C4-2B (cell line): ENCODE measurements at regions not wholly inside any gene's neighbourhood (a gene's known extent, or its start where the extent isn't known, plus 50 kb on each side); places are given as distances from the start of the nearest gene placed in this dataset.

Experiments
- H3K27ac ChIP-seq: fragments of 450-650 bp; 2 replicates; pipeline ENCODE4 v1.5.1; 2017
- ZFX ChIP-seq: fragments of 450-650 bp; IDR thresholded peaks from 2 replicates; pipeline ENCODE4 v1.6.1; 2017
- TF ChIP-seq, protein P1 (sequence below): fragments of 450-650 bp; conservative IDR thresholded peaks from 2 replicates; pipeline ENCODE4 v1.5.1; 2017; ENCODE audit warnings: mild to moderate bottlenecking

GRCh38 chr6:103707596-103708325 is 1152.0 kb downstream of the HACE1 start:
- no peak overlapping the region for H3K27ac ChIP-seq
- TF ChIP-seq, protein P1, sequence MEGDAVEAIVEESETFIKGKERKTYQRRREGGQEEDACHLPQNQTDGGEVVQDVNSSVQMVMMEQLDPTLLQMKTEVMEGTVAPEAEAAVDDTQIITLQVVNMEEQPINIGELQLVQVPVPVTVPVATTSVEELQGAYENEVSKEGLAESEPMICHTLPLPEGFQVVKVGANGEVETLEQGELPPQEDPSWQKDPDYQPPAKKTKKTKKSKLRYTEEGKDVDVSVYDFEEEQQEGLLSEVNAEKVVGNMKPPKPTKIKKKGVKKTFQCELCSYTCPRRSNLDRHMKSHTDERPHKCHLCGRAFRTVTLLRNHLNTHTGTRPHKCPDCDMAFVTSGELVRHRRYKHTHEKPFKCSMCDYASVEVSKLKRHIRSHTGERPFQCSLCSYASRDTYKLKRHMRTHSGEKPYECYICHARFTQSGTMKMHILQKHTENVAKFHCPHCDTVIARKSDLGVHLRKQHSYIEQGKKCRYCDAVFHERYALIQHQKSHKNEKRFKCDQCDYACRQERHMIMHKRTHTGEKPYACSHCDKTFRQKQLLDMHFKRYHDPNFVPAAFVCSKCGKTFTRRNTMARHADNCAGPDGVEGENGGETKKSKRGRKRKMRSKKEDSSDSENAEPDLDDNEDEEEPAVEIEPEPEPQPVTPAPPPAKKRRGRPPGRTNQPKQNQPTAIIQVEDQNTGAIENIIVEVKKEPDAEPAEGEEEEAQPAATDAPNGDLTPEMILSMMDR = no peak
- no peak for TF ChIP-seq ZFX

DNA sequence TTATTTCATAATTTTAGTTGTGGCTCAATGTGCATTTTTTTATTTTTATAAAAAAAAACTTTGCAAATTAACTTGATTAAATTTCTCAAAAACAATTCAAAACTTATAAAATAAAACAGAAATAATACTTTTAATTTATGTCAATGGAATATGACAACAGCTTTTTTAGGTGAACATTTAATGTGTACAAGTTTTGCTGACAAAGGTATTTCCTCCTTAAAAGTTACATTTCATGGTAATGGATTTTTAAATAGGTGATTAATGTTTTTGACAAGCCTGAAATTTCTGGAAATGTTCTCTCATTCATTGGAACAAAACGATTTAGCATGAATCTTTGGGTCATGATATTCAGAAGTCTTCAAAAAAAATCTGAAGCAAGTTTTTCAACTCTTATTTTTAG is 1160.0 kb downstream of the HACE1 start:
- TF ChIP-seq ZFX = no peak
- TF ChIP-seq, protein P1 = no peak
- no peak overlapping the region for H3K27ac ChIP-seq

DNA sequence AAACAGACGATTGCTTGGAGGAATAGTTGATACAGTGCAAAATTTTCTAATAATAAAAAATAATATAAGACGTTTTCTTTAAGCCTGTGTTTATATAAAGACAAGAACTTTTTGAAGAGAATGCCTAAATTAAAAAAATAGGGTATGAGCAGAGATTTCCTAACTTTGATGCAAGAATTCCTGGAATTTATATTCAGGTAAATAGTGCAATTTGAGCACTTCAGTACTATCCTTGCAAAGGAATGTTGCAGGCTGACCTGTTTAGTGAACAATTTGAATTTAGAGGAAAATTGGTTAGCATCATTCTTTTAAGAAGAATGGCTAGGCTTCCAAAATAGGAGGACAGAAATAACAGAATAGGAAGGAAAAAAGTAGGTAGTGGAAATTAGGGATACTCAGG is 1172.3 kb downstream of the HACE1 start:
- no peak overlapping the region for H3K27ac ChIP-seq
- TF ChIP-seq, protein P1 = no peak
- TF ChIP-seq ZFX = no peak

DNA sequence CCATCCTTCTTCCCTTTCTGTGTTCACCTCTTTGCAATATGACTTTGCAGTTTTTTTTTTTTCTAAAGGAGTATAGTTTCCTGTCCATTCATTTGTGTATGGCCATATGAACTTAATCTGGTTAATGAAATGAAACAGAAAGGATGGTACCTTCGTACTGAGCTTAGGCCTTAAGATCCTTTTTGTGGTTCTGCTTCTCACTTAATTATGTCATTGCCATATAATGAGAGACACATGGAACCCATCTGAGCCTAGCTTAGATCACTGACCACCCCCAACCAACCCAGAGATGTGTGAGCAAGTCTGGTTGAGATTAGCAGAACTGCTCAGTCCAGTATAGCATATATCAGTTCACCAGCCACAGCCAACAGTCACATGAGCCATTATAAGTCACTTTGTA is 1179.6 kb downstream of the HACE1 start:
- no peak for TF ChIP-seq ZFX
- TF ChIP-seq, protein P1 = no peak
- no peak overlapping the region for H3K27ac ChIP-seq

DNA sequence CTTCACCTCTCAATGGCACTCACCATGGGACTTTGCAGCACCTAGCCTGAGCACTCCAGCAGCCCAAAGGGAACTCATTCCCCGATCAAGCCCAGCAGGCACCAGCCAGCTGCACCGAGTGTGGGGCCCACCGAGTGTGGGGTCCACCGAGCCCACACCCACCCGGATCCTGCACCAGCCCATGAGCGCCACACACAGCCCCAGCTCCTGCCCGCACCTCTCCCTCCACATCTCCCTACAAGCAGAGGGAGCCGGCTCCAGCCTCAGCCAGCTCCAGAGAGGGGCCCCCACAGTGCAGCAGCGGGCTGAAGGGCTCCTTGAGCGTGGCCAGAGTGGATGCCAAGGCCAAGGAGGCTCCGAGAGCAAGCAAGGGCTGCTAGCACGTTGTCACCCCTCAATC is 1182.4 kb downstream of the HACE1 start:
- TF ChIP-seq, protein P1 = no peak
- TF ChIP-seq ZFX = no peak
- no peak overlapping the region for H3K27ac ChIP-seq

DNA sequence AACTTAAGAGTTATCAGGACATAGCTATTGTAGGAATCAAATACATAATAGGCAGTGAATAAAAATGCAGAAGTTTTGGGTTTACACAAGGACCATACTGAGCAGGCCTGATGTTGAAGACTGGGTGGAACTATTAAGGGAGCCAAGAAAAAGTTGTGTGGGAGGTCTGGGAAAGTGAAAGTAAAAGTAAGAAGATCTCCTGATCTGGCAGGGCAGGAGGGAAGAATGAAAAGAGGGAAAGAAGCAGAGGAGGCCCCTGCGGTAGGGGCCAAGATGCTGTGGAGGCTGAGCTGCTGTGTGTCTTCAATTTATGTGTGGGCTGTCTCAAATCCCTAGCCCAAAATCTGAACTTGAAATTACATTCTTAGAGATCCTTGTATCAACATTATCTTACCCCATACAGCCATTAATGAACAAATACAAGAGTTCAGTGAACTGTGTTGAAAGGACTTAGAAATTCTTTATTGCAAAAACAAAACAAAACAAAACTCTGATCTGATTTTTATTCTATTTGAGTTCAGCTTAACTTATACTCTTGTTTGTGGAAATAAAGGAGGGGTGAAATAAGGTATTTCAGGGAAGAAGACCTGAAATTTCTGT is 1183.8 kb downstream of the HACE1 start:
- H3K27ac ChIP-seq = no peak overlapping the region
- TF ChIP-seq ZFX = no peak
- TF ChIP-seq, protein P1 = no peak

DNA sequence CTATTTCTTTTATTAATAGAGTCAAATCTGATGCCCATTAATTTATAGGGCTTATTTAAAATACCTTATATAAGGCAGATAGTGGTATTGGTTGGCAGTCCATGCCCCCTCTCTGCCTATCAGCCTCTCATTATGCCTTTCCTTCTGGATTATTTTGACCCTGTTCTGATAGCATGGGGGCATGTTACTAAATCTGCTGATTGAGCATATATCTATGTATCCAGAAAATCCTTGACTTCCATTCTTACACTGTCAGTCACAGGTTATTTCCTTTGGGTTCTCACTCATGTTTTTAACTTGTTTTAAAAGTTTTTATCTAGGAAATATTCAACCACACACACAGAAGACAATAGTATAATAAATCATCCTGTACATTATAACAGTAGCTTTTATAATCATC is 1184.9 kb downstream of the HACE1 start:
- no peak overlapping the region for H3K27ac ChIP-seq

More for the DNA sequence above, 1184.9 kb downstream of the HACE1 start:
- no peak for TF ChIP-seq ZFX
- TF ChIP-seq, protein P1 = no peak
